Fibroblast of lung (primary cell): ENCODE measurements at regions not wholly inside any gene's neighbourhood (a gene's known extent, or its start where the extent isn't known, plus 50 kb on each side); places are given as distances from the start of the nearest gene placed in this dataset.

Experiments
- EZH2 ChIP-seq: IDR thresholded peaks from 2 replicates; pipeline ENCODE4 v1.5.1; 2012; ENCODE audit warnings: low read length, control low read depth, mild to moderate bottlenecking; ENCODE audit errors: missing control alignments
- TF ChIP-seq, protein P1 (sequence below), 2 donors: IDR thresholded peaks in 1 of 2; conservative IDR thresholded peaks in 1 of 2; 1 replicate in 1 of 2; 2 replicates in 1 of 2; pipeline ENCODE4 v1.5.1; 2011 to 2012; ENCODE audit warnings: low read length in 2 of 2, control low read depth in 1 of 2, inconsistent platforms in 1 of 2, low read depth in 1 of 2, mild to moderate bottlenecking in 1 of 2

DNA sequence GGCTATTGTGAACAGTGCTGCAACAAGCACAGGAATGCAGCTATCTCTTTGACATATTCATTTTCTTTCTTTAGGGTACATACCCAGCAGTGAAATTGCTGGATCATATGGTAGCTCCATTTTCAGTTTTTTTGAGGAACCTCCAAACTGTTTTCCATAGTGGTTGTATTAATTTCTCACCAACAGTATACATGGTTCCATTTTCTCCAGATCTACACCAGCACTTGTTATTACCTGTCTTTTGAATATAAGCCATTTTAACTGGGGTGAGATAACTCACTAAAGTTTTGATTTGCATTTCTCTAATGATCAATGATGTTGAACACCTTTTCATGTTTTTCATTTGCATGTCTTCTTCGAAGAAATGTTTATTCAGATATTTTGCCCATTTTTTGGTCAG is 241.1 kb upstream of the AGTR2 start:
- TF ChIP-seq, protein P1, sequence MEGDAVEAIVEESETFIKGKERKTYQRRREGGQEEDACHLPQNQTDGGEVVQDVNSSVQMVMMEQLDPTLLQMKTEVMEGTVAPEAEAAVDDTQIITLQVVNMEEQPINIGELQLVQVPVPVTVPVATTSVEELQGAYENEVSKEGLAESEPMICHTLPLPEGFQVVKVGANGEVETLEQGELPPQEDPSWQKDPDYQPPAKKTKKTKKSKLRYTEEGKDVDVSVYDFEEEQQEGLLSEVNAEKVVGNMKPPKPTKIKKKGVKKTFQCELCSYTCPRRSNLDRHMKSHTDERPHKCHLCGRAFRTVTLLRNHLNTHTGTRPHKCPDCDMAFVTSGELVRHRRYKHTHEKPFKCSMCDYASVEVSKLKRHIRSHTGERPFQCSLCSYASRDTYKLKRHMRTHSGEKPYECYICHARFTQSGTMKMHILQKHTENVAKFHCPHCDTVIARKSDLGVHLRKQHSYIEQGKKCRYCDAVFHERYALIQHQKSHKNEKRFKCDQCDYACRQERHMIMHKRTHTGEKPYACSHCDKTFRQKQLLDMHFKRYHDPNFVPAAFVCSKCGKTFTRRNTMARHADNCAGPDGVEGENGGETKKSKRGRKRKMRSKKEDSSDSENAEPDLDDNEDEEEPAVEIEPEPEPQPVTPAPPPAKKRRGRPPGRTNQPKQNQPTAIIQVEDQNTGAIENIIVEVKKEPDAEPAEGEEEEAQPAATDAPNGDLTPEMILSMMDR (conservative IDR thresholded peaks at IDR 0.05 in 1 of 2, IDR thresholded peaks at IDR 0.05 in 1 of 2; ENCODE audit: low read depth in 1 of 2, low read length in 2 of 2) = no peak
- no peak for TF ChIP-seq EZH2
